ENCODE measurements at regions not wholly inside any gene's neighbourhood (a gene's known extent, or its start where the extent isn't known, plus 50 kb on each side); places are given as distances from the start of the nearest gene placed in this dataset.

DNA sequence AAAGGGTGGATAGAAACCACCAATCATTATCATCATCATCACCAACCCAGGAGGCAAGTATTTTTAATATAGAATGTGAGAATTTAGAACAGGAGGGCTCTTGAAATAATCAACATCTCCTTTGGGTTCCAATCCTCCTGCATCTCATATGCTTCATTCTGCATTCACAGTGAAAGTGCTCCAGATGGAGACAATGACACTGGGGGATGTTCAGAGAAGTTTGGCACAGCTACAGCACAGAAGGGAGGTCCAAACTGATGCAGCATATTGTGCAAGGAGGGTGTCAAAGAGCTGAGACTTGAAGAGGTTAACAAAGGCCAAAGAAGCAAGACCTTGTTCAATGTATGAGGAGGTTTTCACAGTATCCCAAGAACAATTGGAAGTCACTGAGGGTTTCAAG is 767.1 kb downstream of the NTRK3 start:
- no peaks in the 10 kb centered on the region for H3K27me3 ChIP-seq
- no peaks in the 10 kb centered on the region for H3K36me3 ChIP-seq
- TF ChIP-seq, protein P1, sequence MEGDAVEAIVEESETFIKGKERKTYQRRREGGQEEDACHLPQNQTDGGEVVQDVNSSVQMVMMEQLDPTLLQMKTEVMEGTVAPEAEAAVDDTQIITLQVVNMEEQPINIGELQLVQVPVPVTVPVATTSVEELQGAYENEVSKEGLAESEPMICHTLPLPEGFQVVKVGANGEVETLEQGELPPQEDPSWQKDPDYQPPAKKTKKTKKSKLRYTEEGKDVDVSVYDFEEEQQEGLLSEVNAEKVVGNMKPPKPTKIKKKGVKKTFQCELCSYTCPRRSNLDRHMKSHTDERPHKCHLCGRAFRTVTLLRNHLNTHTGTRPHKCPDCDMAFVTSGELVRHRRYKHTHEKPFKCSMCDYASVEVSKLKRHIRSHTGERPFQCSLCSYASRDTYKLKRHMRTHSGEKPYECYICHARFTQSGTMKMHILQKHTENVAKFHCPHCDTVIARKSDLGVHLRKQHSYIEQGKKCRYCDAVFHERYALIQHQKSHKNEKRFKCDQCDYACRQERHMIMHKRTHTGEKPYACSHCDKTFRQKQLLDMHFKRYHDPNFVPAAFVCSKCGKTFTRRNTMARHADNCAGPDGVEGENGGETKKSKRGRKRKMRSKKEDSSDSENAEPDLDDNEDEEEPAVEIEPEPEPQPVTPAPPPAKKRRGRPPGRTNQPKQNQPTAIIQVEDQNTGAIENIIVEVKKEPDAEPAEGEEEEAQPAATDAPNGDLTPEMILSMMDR (IDR thresholded peaks at IDR 0.05; ENCODE audit: low read depth, low read length): no peak
- no peak for DNase-seq
- H3K9me3 ChIP-seq: no peaks in the 10 kb centered on the region
- H3K4me3 ChIP-seq (ENCODE audit: low read depth, low read length): no peak overlapping the region
- H3K4me1 ChIP-seq: peaks cover 32% of the 10 kb centered on the region

DNA sequence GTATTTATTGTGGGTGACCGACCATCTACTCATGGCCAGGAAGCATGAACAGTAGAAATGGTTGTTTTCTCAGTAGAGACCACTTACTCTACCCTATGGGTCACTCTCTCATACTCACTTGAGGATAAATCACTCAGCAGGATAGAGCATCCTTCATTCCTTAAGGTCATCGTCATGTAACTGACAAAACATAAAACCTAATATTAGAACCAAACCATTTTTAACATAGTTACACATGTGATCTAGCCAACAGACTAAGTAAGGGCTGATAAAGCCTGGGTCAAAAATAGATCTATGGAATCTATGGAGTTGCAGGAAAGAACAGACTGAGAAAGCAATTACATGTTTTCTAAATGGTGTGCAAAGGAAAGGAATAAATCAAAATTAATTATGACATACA is 769.1 kb downstream of the NTRK3 start:
- peaks cover 46% of the 10 kb centered on the region for H3K4me1 ChIP-seq
- DNase-seq: no peak
- TF ChIP-seq, protein P1 (IDR thresholded peaks at IDR 0.05; ENCODE audit: low read depth, low read length): no peak
- H3K27me3 ChIP-seq: no peaks in the 10 kb centered on the region
- H3K9me3 ChIP-seq: no peaks in the 10 kb centered on the region
- H3K4me3 ChIP-seq (ENCODE audit: low read depth, low read length): no peak overlapping the region
- H3K36me3 ChIP-seq: no peaks in the 10 kb centered on the region

DNA sequence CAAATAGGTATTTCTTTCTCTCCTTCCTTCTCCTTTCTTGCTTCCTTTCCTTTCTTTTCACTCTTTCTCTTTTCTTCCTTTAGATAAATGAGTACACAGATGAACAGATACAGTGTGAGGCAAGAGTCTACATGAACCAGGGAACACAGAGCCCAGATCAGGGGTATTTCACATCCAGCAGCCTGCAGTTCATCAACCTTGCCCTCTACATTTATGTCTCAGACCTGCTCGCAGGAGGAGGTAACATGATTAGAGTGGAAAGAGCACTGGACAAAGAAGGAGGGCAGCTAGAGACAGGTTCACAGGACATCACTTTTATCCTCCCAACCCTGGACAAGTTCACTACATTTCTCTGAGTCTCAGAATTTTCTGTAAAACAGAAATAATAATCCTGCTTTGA is 773.1 kb downstream of the NTRK3 start:
- H3K4me1 ChIP-seq: peaks cover 42% of the 10 kb centered on the region
- H3K9me3 ChIP-seq: no peaks in the 10 kb centered on the region
- no peak for DNase-seq
- TF ChIP-seq, protein P1 (IDR thresholded peaks at IDR 0.05; ENCODE audit: low read depth, low read length): no peak
- H3K4me3 ChIP-seq (ENCODE audit: low read depth, low read length): no peak overlapping the region
- no peaks in the 10 kb centered on the region for H3K36me3 ChIP-seq
- no peaks in the 10 kb centered on the region for H3K27me3 ChIP-seq

DNA sequence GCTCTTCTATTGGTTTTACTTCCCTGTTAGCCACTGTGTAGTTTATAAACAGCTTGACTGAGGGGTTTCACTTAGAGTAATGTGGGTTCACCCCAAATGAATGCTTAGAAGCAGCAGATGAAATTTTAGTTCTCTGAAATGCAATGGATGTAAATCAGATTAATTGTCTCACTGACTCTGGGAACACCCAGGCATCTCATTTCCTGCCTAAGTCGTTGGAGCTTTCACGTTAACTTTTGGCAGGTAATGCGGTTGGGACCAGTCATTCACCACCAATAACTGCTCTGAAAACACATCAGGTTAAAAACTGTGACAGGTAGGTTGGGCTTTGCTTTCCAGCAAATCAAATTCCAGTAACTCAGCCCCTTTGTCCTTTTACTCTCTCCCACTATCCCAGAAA is 775.4 kb downstream of the NTRK3 start:
- Histone ChIP-seq H3K4me1 (peaks cover 38% of the 10 kb centered on the region), H3K9me3 (no peaks in the 10 kb centered on the region), H3K36me3 (no peaks in the 10 kb centered on the region), H3K27me3 (no peaks in the 10 kb centered on the region), H3K4me3 (ENCODE audit: low read depth, low read length) (no peak overlapping the region)
- TF ChIP-seq, protein P1 (IDR thresholded peaks at IDR 0.05; ENCODE audit: low read depth, low read length): no peak
- no peak for DNase-seq

DNA sequence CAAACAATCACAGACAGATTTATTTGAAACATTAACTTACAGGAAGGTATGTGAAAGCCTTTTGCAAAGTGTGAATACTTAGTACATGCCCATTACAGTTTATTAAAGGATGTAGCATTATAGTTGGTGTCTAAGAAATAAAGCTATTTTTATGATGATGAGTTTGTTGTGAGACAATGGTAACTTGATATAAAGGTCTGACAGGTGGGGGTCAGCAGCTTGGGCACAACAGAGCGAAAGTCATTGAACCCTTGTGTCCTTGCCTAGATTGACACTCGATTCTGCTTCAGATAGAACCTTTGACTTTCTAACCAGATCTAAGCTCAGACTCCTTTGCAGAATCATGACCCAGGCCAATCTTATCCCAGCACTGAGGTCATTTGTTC is 777.9 kb downstream of the NTRK3 start:
- TF ChIP-seq, protein P1 (IDR thresholded peaks at IDR 0.05; ENCODE audit: low read depth, low read length): no peak
- no peak for DNase-seq
- peaks cover 38% of the 10 kb centered on the region for H3K4me1 ChIP-seq
- no peaks in the 10 kb centered on the region for H3K9me3 ChIP-seq
- peak overlapping the region; percentile 65; the same call in 1 of the 2 replicates for H3K4me3 ChIP-seq (ENCODE audit: low read depth, low read length)
- no peaks in the 10 kb centered on the region for H3K27me3 ChIP-seq
- no peaks in the 10 kb centered on the region for H3K36me3 ChIP-seq

DNA sequence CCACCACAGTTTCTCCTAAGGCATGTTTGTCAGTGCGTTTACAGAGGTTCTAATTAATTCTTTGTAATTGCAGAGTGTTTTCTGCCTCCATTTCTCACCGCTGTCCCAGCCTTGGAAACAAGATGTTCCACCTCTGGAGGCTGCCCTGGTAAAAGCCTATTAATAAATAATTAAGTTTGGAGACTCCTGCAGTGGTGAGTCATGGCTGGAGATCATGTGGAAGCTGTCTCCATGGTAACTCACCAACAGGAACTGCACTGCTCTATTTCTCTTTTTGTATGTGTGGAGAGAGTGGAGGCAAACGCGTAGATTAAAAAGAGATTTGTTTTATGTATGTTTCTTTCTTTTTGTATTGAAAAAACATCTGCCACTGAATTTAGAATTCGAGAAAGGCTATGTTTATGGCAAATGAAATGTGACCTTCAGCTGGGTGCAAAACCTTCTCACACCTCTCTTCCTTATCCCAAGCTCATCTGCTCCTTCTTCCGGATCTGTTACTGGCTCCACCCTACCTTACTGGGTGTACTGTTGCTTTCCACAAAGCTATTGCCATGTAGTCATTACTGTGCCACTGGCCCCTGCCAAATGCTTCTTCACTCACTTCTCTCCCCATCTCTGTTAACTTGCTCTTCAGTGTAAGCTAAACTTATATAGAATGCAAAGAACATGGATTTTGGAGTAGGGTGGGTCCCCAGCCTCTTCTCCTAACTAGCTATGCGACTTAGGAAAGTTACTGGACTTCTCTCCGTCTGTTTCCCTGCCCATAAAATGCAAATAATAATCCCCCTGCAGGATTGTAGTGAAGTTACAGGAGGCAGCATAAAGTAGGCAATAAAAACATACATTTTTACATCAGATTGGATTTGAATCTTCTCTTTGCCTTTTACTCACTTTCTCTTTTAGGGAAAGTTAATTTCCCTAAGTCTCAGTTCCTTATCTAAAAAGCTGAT is 778.5 kb downstream of the NTRK3 start:
- DNase-seq: peak; percentile 76
- Histone ChIP-seq H3K4me1 (peaks cover 32% of the 10 kb centered on the region), H3K27me3 (no peaks in the 10 kb centered on the region), H3K9me3 (no peaks in the 10 kb centered on the region), H3K4me3 (ENCODE audit: low read depth, low read length) (peak overlapping the region; percentile 65), H3K36me3 (no peaks in the 10 kb centered on the region)
- TF ChIP-seq, protein P1 (IDR thresholded peaks at IDR 0.05; ENCODE audit: low read depth, low read length): peak; percentile 51

Data from BE2C (cell line).